GM12878 (cell line): ENCODE measurements at regions not wholly inside any gene's neighbourhood (a gene's known extent, or its start where the extent isn't known, plus 50 kb on each side); places are given as distances from the start of the nearest gene placed in this dataset.

Source experiments
- ATAC-seq: fragments of 200-7000 bp; cut with Tn5 transposase; 3 replicates; pipeline ENCODE4 v1.9.1; 2020; ENCODE audit warnings: mild to moderate bottlenecking, moderate library complexity
- BruUV-seq: library from RNA; stranded (reverse); fragments of 400-500 nt; replicated peaks from 2 replicates; lab custom pipeline; 2021; lab: Mats Ljungman, UMichigan
- CTCF ChIA-PET: fragments of 300-600 bp; sonication (Branson Sonifier 250); formaldehyde crosslinking; extraction: SDS; loops from one replicate; lab custom pipeline; 2021; ENCODE audit warnings: inconsistent platforms; lab: Yijun Ruan, JAX
- POLR2A ChIA-PET: fragments of 350-600 bp; formaldehyde crosslinking; extraction: SDS; loops from one replicate; lab custom pipeline; 2021; ENCODE audit warnings: inconsistent platforms; lab: Charles Lee
- RAD21 ChIA-PET: fragments of 300-600 bp; sonication (Branson Sonifier 250); formaldehyde crosslinking; loops from one replicate; lab custom pipeline; 2023; ENCODE audit warnings: antibody characterized with exemption; ENCODE audit not compliant: unreplicated experiment; lab: Charles Lee
- SMC1A ChIA-PET: fragments of 300-600 bp; sonication (Branson Sonifier 250); formaldehyde crosslinking; loops from one replicate; lab custom pipeline; 2023; ENCODE audit not compliant: unreplicated experiment, uncharacterized antibody; lab: Charles Lee
- DNase-seq: peaks from one replicate; pipeline ENCODE4 v3.0.0-alpha.2; 2011; ENCODE audit warnings: low read depth, low spot score
- FAIRE-seq: peaks from 3 replicates; lab custom pipeline; 2011; peaks lifted over from hg19 to GRCh38; lab: Jason Lieb, UNC
- H2AFZ ChIP-seq: 2 replicates; pipeline ENCODE4 v1.6.0; 2011; ENCODE audit warnings: low read depth, low read length, control low read depth; ENCODE audit not compliant: control insufficient read depth
- H3K27ac ChIP-seq: 2 replicates; pipeline ENCODE4 v1.5.1; 2011; ENCODE audit warnings: control low read depth; ENCODE audit not compliant: control insufficient read depth, insufficient read depth
- H3K27me3 ChIP-seq, 2 experiments: replicated peaks in 1 of 2; 2 replicates each; pipeline versions ENCODE4 v1.6.0 to v1.6.1; 2011; ENCODE audit warnings: low read length in 1 of 2; ENCODE audit not compliant: control insufficient read depth in 2 of 2, insufficient read depth in 2 of 2
- H3K36me3 ChIP-seq, 2 experiments: 2 replicates each; pipeline ENCODE4 v1.5.1; 2011; ENCODE audit warnings: low read length in 1 of 2; ENCODE audit not compliant: control insufficient read depth in 2 of 2, insufficient read depth in 2 of 2
- H3K4me1 ChIP-seq: 2 replicates; pipeline ENCODE4 v1.6.1; 2011; ENCODE audit warnings: mild to moderate bottlenecking, low read length, moderate library complexity, mixed read lengths; ENCODE audit not compliant: control insufficient read depth, insufficient read depth
- H3K4me2 ChIP-seq: 2 replicates; pipeline ENCODE4 v1.6.0; 2011; ENCODE audit warnings: control low read depth; ENCODE audit not compliant: control insufficient read depth, insufficient read depth
- H3K4me3 ChIP-seq: fragments of 200-600 bp; sonication (generic); 2 replicates; pipeline ENCODE4 v1.5.1; 2016
- H3K79me2 ChIP-seq: 2 replicates; pipeline ENCODE4 v1.6.0; 2011; ENCODE audit warnings: low read length; ENCODE audit not compliant: control insufficient read depth, insufficient read depth
- H3K9ac ChIP-seq: 2 replicates; pipeline ENCODE4 v1.8.0; 2011; ENCODE audit warnings: low read length, control low read depth, mixed read lengths; ENCODE audit not compliant: control insufficient read depth, insufficient read depth
- H3K9me3 ChIP-seq: replicated peaks from 3 replicates; pipeline ENCODE4 v1.5.1; 2011; ENCODE audit warnings: mild to moderate bottlenecking, low read length; ENCODE audit not compliant: control insufficient read depth, insufficient read depth
- H4K20me1 ChIP-seq: 2 replicates; pipeline ENCODE4 v1.6.0; 2011; ENCODE audit not compliant: control insufficient read depth, insufficient read depth
- EED ChIP-seq: sonication (generic); IDR thresholded peaks from 2 replicates; pipeline ENCODE4 v1.6.1; 2016; ENCODE audit warnings: antibody characterized with exemption, low read depth
- EGR1 ChIP-seq, 2 experiments: IDR thresholded peaks; 1 replicate in 1 of 2; 2 replicates in 1 of 2; pipeline ENCODE4 v1.6.1; 2011 to 2012; ENCODE audit warnings: low read depth in 2 of 2, low read length in 2 of 2, borderline replicate concordance in 1 of 2, mild to moderate bottlenecking in 1 of 2, moderate library complexity in 1 of 2
- FOXK2 ChIP-seq: fragments of 450-650 bp; IDR thresholded peaks from 2 replicates; pipeline ENCODE4 v1.6.1; 2017; ENCODE audit warnings: mild to moderate bottlenecking, moderate library complexity
- IRF4 ChIP-seq: IDR thresholded peaks from 2 replicates; pipeline ENCODE4 v1.6.1; 2011; ENCODE audit warnings: low read depth, low read length
- MYC ChIP-seq: IDR thresholded peaks from 2 replicates; pipeline ENCODE4 v1.6.1; 2011; ENCODE audit warnings: mild to moderate bottlenecking, low read length, moderate library complexity, inconsistent platforms; ENCODE audit not compliant: insufficient read depth, insufficient replicate concordance, insufficient read length, severe bottlenecking
- PML ChIP-seq: IDR thresholded peaks from 2 replicates; pipeline ENCODE4 v1.6.1; 2012; ENCODE audit warnings: low read length, inconsistent platforms
- TBL1XR1 ChIP-seq: IDR thresholded peaks from 2 replicates; pipeline ENCODE4 v1.6.1; 2012; ENCODE audit warnings: low read depth, low read length, improper control_type of control experiment
- ZNF207 ChIP-seq: fragments of 450-650 bp; IDR thresholded peaks from 2 replicates; pipeline ENCODE4 v1.6.1; 2014; ENCODE audit warnings: antibody characterized with exemption, mild to moderate bottlenecking, borderline replicate concordance
- ZNF274 ChIP-seq: IDR thresholded peaks from one replicate; pipeline ENCODE4 v1.8.0; 2011; ENCODE audit not compliant: insufficient read length, insufficient read depth
- WGBS: methylation state at CpG from one replicate; pipeline ENCODE4 v1.1.6; 2016; ENCODE audit warnings: low lambda C conversion rate; ENCODE audit not compliant: insufficient replicate concordance, insufficient coverage; ENCODE audit errors: missing lambda C conversion rate; 5-methylcytosine and 5-hydroxymethylcytosine counted together
- in situ Hi-C: fragments of 300-500 bp; cut with MboI; formaldehyde crosslinking; loops from 9 replicates; pipeline ENCODE4 v1.14.3; 2018; ENCODE audit warnings: mixed read lengths
- intact Hi-C: fragments of 100-400 bp; cut with micrococcal nuclease; formaldehyde crosslinking; loops from one replicate; pipeline ENCODE4 v1.14.2; 2022; ENCODE audit not compliant: unreplicated experiment
- TF ChIP-seq, protein P1 (sequence below): IDR thresholded peaks from 2 replicates; pipeline ENCODE4 v1.6.1; 2011; ENCODE audit warnings: mild to moderate bottlenecking, low read depth, low read length, moderate library complexity; ENCODE audit not compliant: insufficient replicate concordance
- TF ChIP-seq, protein P2 (sequence below): fragments of 450-650 bp; IDR thresholded peaks from 2 replicates; pipeline ENCODE4 v1.6.1; 2017; ENCODE audit warnings: antibody characterized with exemption, mild to moderate bottlenecking, moderate library complexity

DNA sequence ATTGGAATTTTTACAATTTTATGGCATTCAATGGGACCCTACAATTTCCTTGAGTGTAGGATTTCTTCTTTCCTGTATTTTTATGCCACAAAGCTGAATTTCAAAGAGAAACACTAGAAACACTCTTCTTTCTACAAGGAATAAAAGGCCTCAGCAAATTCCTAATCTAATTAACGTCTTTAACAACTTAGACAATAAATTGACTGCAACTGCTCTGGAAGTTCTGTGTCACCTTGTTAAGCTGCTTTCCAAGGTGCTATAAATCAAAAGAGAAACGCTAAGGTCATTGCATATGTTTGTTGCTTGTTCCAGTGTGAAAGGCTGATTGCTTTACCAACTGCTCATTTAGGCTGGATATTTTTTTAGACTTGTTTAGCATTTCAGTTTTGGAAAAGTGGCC is 182.2 kb downstream of the POLR1F start:
- Histone ChIP-seq H3K27ac (no peak overlapping the region), H3K79me2 (no peaks in the 10 kb centered on the region), H3K4me2 (no peak overlapping the region), H2AFZ (no peak overlapping the region), H3K27me3 (no peaks in the 10 kb centered on the region), H3K9me3 (no peaks in the 10 kb centered on the region), H3K4me1 (no peaks in the 10 kb centered on the region), H3K4me3 (no peak overlapping the region), H3K9ac (no peak overlapping the region), H4K20me1 (no peaks in the 10 kb centered on the region), H3K36me3 (no peaks in the 10 kb centered on the region)
- BruUV-seq: no TSS peak
- ChIA-PET SMC1A (no interaction called here), CTCF (interaction anchor here (1.3 kb wide), 1 partner anchor 35 kb away, joined by 4 read pairs; no protein-coding TSS in a partner anchor), POLR2A (no interaction called here), RAD21 (no interaction called here)
- TF ChIP-seq ZNF274 (no peak), FOXK2 (no peak), ZNF207 (no peak), EGR1 (IDR thresholded peaks at IDR 0.05; ENCODE audit: borderline replicate concordance in 1 of 2, low read depth in 2 of 2, low read length in 2 of 2) (no peak), IRF4 (no peak), MYC (no peak), EED (no peak), TBL1XR1 (no peak), PML (no peak)
- TF ChIP-seq, protein P1, sequence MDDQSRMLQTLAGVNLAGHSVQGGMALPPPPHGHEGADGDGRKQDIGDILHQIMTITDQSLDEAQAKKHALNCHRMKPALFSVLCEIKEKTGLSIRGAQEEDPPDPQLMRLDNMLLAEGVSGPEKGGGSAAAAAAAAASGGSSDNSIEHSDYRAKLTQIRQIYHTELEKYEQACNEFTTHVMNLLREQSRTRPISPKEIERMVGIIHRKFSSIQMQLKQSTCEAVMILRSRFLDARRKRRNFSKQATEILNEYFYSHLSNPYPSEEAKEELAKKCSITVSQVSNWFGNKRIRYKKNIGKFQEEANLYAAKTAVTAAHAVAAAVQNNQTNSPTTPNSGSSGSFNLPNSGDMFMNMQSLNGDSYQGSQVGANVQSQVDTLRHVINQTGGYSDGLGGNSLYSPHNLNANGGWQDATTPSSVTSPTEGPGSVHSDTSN: no peak
- TF ChIP-seq, protein P2, sequence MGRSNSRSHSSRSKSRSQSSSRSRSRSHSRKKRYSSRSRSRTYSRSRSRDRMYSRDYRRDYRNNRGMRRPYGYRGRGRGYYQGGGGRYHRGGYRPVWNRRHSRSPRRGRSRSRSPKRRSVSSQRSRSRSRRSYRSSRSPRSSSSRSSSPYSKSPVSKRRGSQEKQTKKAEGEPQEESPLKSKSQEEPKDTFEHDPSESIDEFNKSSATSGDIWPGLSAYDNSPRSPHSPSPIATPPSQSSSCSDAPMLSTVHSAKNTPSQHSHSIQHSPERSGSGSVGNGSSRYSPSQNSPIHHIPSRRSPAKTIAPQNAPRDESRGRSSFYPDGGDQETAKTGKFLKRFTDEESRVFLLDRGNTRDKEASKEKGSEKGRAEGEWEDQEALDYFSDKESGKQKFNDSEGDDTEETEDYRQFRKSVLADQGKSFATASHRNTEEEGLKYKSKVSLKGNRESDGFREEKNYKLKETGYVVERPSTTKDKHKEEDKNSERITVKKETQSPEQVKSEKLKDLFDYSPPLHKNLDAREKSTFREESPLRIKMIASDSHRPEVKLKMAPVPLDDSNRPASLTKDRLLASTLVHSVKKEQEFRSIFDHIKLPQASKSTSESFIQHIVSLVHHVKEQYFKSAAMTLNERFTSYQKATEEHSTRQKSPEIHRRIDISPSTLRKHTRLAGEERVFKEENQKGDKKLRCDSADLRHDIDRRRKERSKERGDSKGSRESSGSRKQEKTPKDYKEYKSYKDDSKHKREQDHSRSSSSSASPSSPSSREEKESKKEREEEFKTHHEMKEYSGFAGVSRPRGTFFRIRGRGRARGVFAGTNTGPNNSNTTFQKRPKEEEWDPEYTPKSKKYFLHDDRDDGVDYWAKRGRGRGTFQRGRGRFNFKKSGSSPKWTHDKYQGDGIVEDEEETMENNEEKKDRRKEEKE: no peak
- FAIRE-seq (no peak), DNase-seq (no peak), ATAC-seq (no peak)
- WGBS: 0% methylated on average over 2 of the region's 2 CpGs
- in situ Hi-C loops (no loop called here), intact Hi-C loops (no loop called here)
